DOHH2 (cell line): ENCODE measurements at regions not wholly inside any gene's neighbourhood (a gene's known extent, or its start where the extent isn't known, plus 50 kb on each side); places are given as distances from the start of the nearest gene placed in this dataset.

Experiments used
- H3F3A ChIP-seq: fragments of 200-600 bp; sonication (generic), shearing (Covaris generic); 2 replicates; pipeline ENCODE4 v1.6.0; 2016; ENCODE audit warnings: antibody characterized with exemption, mild to moderate bottlenecking; ENCODE audit not compliant: control insufficient read depth, insufficient read depth
- H3K27ac ChIP-seq: fragments of 200-600 bp; sonication (generic); 2 replicates; pipeline ENCODE4 v1.5.1; 2014; ENCODE audit warnings: low read depth, mild to moderate bottlenecking, low read length, moderate library complexity
- H3K27me3 ChIP-seq: fragments of 200-600 bp; sonication (generic); 2 replicates; pipeline ENCODE4 v1.6.1; 2014; ENCODE audit warnings: mild to moderate bottlenecking, low read length, mixed read lengths; ENCODE audit not compliant: control insufficient read depth
- H3K36me3 ChIP-seq: fragments of 200-600 bp; sonication (generic); 2 replicates; pipeline ENCODE4 v1.6.1; 2014; ENCODE audit warnings: mild to moderate bottlenecking, low read length, moderate library complexity, mixed read lengths; ENCODE audit not compliant: control insufficient read depth
- H3K4me1 ChIP-seq: fragments of 200-600 bp; sonication (generic); 2 replicates; pipeline ENCODE4 v1.6.1; 2014; ENCODE audit warnings: mild to moderate bottlenecking, low read length, mixed read lengths; ENCODE audit not compliant: control insufficient read depth
- H3K4me2 ChIP-seq: fragments of 200-600 bp; sonication (generic); 2 replicates; pipeline ENCODE4 v1.6.0; 2014; ENCODE audit warnings: mild to moderate bottlenecking, low read length, moderate library complexity
- H3K4me3 ChIP-seq: fragments of 200-600 bp; sonication (generic); 2 replicates; pipeline ENCODE4 v1.5.1; 2014; ENCODE audit warnings: mild to moderate bottlenecking, low read length, mixed read lengths
- H3K79me2 ChIP-seq: fragments of 200-600 bp; sonication (generic); 2 replicates; pipeline ENCODE4 v1.6.1; 2014; ENCODE audit warnings: mild to moderate bottlenecking, low read length, mixed read lengths; ENCODE audit not compliant: control insufficient read depth
- H3K9me2 ChIP-seq: fragments of 200-600 bp; sonication (generic); replicated peaks from 2 replicates; pipeline ENCODE4 v1.6.1; 2014; ENCODE audit warnings: mild to moderate bottlenecking, low read length, mixed read lengths; ENCODE audit not compliant: control insufficient read depth
- H3K9me3 ChIP-seq: fragments of 200-600 bp; sonication (generic); 2 replicates; pipeline ENCODE4 v1.6.1; 2014; ENCODE audit warnings: antibody characterized with exemption, low read length, mixed read lengths; ENCODE audit not compliant: control insufficient read depth, insufficient read depth
- H4K20me1 ChIP-seq: fragments of 200-600 bp; sonication (generic); 2 replicates; pipeline ENCODE4 v1.6.0; 2014; ENCODE audit warnings: low read depth, mild to moderate bottlenecking, antibody characterized with exemption, low read length, moderate library complexity; ENCODE audit not compliant: control insufficient read depth, insufficient read depth
- CTCF ChIP-seq: fragments of 200-600 bp; sonication (generic); IDR thresholded peaks from one replicate; pipeline ENCODE4 v1.5.1; 2014; ENCODE audit warnings: antibody characterized with exemption, mild to moderate bottlenecking, low read depth, low read length; ENCODE audit not compliant: poor library complexity, severe bottlenecking
- EZH2phosphoT487 ChIP-seq: fragments of 200-600 bp; sonication (generic); IDR thresholded peaks from 2 replicates; pipeline ENCODE4 v1.6.1; 2017; ENCODE audit warnings: borderline replicate concordance, mild to moderate bottlenecking, antibody characterized with exemption, low read length, moderate library complexity, mixed read lengths

GRCh38 chr5:98504505-98504904 lies 269.0 kb upstream of the RGMB start:
- no peaks in the 10 kb centered on the region for H3K27me3 ChIP-seq
- no peaks in the 10 kb centered on the region for H3F3A ChIP-seq
- H3K4me3 ChIP-seq, result no peak overlapping the region
- H3K4me1 ChIP-seq, result no peaks in the 10 kb centered on the region
- TF ChIP-seq EZH2phosphoT487 (no peak), CTCF (no peak)
- no peaks in the 10 kb centered on the region for H3K9me2 ChIP-seq
- no peaks in the 10 kb centered on the region for H3K36me3 ChIP-seq
- H4K20me1 ChIP-seq, result no peaks in the 10 kb centered on the region
- no peak overlapping the region for H3K4me2 ChIP-seq
- H3K27ac ChIP-seq, result no peak overlapping the region
- no peaks in the 10 kb centered on the region for H3K79me2 ChIP-seq
- no peaks in the 10 kb centered on the region for H3K9me3 ChIP-seq

GRCh38 chr5:98510143-98510985 lies 263.1 kb upstream of the RGMB start:
- TF ChIP-seq CTCF, result no peak
- Histone ChIP-seq H3K36me3 (no peaks in the 10 kb centered on the region), H3K4me3 (no peak overlapping the region), H3K79me2 (no peaks in the 10 kb centered on the region), H3K4me1 (no peaks in the 10 kb centered on the region), H3K9me3 (no peaks in the 10 kb centered on the region), H4K20me1 (no peaks in the 10 kb centered on the region), H3K9me2 (no peaks in the 10 kb centered on the region), H3K27ac (no peak overlapping the region), H3F3A (no peaks in the 10 kb centered on the region), H3K4me2 (no peak overlapping the region), H3K27me3 (no peaks in the 10 kb centered on the region)

- Histone ChIP-seq H3K36me3 (no peaks in the 10 kb centered on the region), H4K20me1 (no peaks in the 10 kb centered on the region), H3K27ac (no peak overlapping the region), H3K9me2 (no peaks in the 10 kb centered on the region), H3F3A (no peaks in the 10 kb centered on the region), H3K4me1 (no peaks in the 10 kb centered on the region), H3K9me3 (no peaks in the 10 kb centered on the region), H3K4me2 (no peak overlapping the region), H3K79me2 (no peaks in the 10 kb centered on the region), H3K27me3 (no peaks in the 10 kb centered on the region), H3K4me3 (no peak overlapping the region)
- TF ChIP-seq CTCF (no peak), EZH2phosphoT487 (no peak)
Measured at GRCh38 chr5:98513380-98513779, 260.1 kb upstream of the RGMB start.
